IPS DF 4.7 (cell line): ENCODE measurements at regions not wholly inside any gene's neighbourhood (a gene's known extent, or its start where the extent isn't known, plus 50 kb on each side); places are given as distances from the start of the nearest gene placed in this dataset.

Source experiments
- DNase-seq: peaks from one replicate; pipeline ENCODE4 v3.0.0-alpha.2; 2013; ENCODE audit warnings: low spot score; ENCODE audit errors: extremely low read depth

DNA sequence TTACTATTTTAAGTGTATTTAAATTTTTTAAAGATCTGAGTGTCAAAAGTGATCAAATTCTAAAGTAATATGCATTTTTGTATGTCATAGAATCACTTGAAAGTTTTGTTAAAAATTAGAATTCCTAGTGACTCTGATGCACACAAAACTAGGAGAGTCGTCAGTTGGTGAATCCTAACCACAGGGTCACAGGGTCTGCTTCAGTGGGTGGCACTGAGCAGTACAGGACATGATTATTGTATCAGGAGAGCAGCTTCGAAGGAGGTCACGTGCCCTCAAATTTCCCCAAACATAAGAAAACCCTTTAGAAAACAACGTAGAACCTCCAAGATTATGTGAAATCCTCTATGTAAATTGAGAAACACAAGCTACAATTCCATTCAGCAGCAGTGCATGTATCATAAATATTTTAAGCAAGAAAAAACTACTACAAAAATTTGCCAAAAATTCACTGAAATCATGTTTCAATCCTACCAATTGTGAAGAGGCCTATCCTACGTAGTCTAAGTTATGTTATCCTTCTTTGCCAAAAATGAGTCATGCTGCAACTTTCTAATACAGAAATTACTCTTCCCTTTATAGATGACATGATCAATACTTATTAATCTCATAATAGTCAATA, 323.6 kb downstream of the AASDHPPT start:
- DNase-seq, result no peak

DNA sequence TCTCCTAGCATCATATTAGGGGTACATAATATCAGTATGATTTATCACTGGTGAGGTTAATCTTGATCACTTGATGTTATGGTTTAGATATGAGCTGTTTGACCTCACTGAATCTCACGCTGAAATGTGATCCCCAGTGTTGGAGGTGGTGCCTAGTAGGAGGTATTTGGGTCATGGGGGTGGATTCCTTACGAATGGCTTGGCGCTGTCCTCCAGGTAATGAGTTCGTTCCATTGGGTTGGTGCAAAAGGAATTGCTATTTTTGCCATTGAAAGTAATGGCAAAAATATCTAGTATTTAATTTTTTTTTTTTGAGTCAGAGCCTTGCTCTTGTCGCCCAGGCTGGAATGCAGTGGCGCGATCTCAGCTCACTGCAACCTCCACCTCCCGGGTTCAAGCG, 326.3 kb downstream of the AASDHPPT start:
- no peak for DNase-seq

DNA sequence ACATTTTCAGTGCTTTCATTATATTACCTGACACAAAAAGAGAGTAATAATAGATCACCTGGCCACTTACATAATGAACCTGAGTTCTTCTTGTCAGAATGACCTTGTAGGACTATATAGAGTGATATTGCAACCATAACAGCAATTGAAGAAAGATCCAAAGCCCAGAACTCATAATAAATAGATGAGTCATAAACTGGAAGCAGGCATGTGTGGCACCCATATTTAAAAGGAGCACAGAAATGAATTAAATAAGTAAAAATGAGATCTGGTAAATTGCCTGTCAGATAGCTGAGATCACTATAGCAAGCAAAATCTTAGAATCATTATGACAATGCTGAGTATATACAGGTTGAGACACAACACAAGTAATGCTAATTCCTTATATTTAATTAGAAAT, 331.8 kb downstream of the AASDHPPT start:
- no peak for DNase-seq

DNA sequence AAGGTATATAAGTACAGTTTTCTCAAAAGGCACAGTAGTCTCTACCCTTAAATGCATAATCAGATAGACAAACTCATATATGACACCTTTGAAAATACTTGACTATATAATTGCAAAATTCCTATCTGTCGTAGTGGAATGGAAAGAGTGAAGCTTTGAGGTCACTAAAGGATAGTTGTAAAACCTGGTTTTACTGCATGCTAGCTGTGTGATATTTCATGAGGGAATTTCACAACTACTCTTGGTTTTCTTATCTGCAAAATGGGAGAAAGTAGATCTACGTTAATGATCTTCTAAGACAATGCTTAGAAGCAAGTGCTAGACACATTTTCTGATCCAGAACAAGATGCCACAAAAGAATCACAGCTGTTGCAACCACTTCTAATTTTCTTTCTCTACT, 332.2 kb downstream of the AASDHPPT start:
- DNase-seq, result no peak

DNA sequence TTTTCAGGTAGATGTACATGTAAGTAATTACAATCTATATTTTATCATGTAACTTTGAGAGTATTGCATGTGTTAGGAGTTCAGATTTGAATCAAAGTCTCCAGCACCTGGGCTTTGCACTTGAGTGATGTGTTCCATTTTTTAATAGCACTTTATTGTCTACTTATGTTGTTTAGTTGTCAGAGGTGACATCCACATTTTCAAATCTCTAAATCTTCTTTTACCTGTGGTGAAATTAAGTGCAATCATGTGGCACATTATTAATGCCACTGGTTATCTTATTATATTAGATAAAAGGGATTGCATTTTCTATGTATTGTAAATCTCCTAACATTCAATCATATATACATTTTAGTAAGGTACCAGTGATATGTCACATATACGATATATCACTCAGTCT, 333.4 kb downstream of the AASDHPPT start:
- no peak for DNase-seq

DNA sequence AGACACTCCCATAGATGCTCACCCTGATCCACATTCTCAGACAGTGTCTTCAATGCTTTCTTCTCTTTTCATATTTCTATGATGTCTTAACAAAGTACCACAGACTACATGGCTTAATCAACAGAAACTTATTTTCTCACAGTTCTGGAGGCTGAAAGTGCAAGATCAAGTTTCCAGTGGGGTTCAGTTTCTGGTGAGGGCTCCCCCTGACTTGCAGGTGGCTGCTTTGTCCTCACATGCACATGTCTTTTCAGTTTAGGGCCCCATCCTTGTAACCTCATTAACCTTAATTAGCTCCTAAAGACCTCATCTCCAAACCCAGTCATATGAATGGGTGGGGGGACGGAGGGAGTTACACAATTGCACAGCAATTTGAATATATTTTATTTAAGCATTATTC, 335.8 kb downstream of the AASDHPPT start:
- no peak for DNase-seq

DNA sequence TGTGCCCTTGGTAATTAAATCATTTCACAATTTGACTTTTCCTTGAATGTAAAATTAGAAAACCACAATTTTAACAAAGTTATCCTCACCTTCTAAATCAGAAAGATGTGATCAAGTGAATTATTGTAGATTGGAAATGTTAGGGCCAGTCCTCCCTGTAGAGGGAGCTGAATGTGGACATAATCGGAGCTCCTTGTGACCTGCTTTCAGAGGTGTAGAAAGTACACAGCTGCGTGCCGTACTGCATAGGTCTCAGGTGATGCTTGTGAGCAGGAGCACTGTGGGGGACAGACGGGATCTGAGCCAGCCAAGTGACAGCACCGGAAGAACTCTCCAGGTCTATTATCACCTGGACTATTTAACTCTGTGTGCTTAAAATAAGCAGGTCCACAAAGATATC, 338.0 kb downstream of the AASDHPPT start:
- DNase-seq, result no peak

DNA sequence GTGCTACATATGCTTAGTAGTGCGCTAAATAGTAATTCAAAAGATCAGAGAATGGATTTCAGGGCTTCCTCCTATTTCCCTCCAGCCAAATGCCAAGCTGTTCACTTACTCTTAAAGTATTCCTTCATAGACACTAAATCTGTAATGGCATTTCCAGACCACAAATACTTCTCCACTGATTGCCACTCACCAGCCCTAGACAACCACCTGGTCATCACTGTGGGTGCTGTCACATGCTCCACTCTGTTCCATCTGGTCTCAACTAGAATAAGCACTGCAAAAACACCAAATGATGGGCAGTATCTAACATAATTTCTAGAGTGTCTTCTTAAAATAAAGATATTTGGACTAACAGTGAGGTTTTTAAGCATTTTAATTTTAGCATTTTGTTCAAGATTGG, 341.3 kb downstream of the AASDHPPT start:
- no peak for DNase-seq

DNA sequence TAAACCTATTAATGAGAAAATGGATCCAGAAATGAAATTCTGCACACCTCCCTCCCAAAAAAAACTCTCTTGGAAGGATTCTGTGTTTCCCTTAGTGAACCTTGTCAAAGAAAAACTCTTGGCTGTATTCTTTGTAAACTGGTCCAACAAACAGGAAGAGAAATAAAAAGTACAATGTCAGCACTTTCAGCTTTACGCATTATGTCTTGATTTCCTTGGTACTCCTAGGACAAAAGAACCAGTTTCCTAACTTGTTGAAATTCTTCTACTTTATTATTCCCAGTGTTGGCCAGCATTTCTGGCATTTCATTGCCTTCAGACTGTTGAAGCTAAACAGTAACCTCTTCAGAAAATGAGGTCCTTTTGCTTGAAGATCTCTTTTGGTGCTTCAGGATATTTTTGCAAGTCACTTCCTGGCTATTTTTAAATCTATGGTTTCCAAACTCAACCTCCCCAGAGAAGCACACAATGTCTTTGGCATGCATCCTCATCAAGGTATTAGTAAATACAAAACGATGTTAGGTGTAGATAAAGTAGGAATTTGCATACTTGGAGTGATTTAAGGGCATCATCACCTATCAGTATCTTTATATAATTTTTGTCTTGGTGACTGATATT, 342.7 kb downstream of the AASDHPPT start:
- DNase-seq, result no peak

DNA sequence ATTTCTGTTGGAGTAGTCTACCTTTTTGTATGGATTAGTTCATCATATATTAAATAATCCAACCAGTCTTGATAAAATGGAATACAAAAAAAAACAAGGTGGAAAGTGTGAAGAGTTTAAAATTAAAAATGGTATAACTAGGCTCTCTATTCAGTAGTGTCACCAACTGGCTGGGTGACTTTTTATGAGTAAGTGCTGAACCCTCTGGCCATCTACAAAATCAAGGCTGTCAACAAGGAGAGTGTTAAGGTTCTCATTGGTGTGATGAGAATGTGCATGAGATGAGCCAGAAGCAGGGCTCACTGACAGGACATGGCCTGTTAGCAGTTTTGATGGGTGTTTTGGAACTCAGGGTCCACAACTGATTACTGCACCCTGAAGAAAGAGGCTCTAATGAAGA, 343.2 kb downstream of the AASDHPPT start:
- DNase-seq, result no peak

DNA sequence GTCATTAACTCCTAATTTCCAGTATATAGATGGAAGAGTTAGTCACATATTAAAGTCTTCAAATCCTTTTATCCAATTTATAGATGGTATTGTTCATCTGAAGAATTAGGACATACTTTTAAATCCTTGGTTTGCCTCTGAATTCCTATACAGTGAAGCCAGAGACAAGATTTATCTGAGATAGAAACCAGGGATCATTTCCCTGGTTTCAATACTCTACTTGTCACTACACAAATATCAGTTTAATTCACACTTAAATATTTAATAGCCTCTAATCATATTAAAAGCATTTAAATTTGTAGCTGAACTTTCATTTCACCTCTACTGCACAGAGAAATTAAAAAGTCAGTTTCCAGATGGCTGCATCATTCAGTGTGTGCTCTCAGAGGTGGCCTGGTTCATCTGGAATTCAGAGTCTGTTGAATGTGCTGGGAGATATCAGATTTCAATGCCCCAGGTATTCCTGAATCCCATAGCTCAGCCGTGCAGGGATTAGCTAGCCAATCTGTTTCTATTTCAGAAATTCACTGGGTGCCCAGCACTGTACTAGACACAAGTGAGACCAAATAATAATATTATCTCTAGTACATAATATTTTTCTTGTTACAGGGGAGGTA, 344.3 kb downstream of the AASDHPPT start:
- no peak for DNase-seq

DNA sequence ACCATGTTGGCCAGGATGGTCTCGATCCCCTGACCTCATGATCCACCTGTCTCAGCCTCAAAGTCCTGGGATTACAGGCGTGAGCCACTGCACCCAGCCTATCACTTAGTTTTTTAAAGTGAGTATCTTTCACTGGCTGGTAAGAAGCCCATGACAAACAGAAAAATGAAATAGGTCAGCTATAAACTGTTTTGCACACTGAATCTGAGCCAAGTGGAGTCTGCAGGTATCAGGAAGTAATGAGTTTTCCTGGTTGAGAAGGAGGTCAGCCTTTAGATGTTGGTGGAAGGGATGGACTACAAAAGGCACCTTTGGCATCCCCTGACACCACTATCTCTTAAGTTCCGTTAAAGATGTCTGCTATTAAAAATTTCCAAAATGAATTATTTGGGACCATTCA, 345.1 kb downstream of the AASDHPPT start:
- DNase-seq, result no peak

DNA sequence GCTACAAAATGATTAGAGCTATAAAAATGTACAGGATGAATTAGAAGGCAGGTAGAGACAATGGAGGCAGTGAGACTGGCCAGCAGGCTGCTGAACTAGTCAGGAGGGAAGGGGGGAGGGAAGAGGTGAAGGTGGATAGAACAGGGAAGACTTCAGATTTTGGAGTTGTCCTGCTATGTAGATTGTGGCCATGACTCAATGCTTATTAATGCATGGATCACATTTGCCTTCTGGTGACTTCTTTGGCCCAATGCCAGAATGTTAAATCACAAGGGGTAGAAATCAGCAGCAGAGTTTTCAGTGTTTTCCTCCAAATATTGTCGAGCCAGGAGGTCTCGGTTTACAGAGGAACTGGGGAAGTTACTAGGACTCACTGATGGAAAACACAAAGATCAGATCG, 346.6 kb downstream of the AASDHPPT start:
- DNase-seq, result no peak

DNA sequence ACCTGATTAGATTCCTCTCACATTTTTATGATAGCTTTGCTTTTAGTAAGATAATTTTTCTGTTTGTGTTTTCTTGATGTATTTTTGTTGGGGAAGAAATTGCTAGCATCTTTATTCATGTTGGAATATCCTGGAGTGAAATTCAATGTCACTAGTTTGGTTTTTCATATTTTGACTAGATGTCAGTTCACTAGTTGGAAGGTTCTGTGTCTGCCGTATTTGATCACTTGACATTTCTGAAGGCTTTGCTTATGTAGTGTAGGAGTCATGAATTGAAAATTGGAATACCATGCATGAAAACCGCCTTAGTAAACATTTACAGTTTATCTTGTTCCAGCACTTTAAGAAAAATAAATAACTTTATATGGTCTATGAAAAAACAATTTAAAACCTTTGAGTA, 348.4 kb downstream of the AASDHPPT start:
- no peak for DNase-seq

DNA sequence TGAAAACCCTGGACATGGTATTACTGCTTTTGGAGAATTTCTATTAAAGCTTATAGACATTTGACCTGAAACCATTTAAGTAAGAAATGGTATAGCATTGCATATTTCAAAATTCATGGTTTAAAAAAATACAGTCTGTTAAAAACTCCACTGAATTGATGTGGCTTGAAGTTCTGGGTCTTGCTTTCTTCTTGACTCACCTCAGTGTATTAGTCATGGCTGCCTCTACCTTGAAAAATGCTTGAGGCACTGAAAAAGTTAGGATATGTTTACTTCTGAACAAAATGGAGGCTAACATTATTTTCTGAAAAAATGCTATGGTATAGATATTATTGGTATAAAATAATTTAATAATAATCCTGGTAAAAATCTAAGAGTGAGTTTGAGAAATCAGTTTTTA, 349.2 kb downstream of the AASDHPPT start:
- DNase-seq, result no peak

DNA sequence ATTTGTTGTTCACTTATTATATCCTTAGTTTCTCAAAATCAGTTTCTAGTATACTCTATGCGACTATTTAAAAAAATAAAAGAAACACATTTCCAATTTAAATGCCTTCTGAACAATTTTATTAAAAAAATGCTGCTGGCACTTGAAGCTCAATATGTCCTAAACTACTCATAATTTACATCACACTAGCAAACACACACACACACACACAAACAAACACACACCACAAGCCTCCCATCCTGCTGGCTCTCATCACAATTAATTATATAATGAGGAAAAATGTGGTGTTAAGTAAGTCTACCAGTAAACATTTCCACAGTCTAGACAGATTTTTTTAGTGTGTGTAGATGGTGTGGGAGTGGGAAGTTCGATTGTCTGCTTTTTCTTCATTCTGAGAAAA, 350.3 kb downstream of the AASDHPPT start:
- DNase-seq, result no peak

DNA sequence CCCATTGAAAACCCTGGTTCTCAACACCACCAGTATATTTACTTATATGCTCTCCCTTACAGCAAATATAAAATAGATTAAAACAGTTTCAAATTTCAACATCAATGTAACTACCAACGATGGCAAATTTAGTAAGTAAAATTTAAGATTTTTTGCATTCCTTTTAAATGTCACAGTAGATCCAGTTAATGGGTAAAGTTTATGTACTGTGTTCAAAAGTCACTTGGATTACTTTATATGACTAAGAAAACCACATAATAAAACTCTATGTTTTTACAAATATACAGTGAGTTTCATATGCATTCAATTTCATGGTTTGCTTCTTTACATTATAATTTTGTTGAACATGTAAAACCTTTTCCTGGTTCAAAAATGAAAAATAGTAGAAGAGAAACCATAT, 364.6 kb downstream of the AASDHPPT start:
- DNase-seq, result no peak

DNA sequence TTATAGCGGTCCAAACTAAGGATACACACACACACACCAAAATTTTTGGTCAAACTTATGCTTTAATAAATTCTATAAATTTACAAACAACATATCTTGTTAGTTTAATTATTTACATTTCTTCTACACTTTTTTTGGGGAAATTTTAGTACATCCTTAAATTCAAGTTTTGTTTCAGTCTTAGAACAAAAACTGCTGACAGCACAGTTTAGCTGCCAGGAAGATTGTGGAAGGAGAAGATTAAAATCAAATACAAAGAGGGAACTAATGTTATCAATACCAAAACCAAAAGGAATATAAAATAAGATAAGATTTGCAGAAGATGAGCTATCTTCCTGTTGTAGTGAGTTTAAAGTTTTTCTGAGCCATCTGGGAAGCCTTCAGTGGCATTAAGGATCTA, 368.8 kb downstream of the AASDHPPT start:
- no peak for DNase-seq

DNA sequence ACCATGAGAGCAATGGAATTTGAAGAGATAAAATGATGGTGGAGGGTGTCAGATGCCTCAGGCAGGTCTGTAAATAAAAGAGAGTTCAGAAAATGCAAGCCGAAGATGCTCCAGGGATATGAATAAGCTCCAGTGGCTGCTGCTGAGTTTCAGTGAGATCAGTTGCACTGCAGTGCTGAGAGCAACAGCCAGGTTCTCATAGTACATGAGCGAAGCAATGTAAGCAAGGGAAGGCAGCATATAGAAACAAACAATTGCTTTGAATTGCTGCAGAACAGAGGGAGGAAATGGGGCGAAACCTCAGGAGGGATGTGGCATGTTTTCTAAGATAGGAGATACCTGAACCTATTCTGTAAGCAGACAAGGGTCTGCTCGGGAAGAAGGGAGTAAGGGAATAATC, 369.5 kb downstream of the AASDHPPT start:
- no peak for DNase-seq

DNA sequence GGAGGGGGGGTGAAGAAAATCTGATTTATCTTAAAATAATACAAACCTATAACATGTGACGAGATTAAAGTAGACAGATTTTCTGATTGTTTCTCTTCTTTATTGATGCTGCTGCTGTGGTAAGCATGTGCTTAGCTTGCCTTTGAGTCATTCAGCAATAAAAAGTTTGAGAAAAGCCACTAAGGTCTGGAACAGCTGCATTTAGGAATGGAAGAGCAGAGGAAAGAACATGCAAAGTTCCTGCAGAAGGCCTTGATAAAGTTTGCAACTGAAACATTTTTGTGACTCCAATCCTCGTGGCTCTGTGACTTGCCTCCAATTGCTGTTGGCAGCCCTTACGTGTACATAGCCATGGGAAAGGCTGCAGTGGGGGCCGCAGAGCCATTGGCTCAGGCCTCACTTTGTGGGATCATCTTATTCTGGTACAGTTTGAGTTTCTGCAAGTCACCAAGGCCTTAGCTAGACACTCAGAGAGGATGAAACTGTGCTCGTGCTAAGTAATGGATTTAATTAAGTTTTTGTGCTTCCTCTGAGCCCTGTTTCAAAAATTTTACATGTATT, 370.2 kb downstream of the AASDHPPT start:
- DNase-seq, result no peak

DNA sequence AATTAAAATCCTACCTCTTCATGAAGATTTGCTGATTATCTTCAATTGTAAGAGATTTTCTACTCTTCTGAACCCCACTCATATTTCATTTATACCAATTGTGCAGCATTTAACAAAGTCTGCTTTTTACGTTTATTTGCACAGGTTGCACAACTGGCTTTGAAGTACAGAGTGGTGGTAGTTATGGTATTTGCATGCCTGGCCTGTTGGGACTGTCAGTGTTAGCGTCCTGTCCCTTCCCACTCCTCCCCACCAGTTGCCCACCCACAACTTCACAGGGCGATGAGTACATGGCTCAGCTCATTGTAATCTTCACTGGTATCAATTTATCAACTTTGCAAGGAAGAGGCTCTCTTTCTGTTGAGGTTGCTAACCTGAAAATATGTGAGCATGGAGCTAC, 372.3 kb downstream of the AASDHPPT start:
- DNase-seq, result no peak

DNA sequence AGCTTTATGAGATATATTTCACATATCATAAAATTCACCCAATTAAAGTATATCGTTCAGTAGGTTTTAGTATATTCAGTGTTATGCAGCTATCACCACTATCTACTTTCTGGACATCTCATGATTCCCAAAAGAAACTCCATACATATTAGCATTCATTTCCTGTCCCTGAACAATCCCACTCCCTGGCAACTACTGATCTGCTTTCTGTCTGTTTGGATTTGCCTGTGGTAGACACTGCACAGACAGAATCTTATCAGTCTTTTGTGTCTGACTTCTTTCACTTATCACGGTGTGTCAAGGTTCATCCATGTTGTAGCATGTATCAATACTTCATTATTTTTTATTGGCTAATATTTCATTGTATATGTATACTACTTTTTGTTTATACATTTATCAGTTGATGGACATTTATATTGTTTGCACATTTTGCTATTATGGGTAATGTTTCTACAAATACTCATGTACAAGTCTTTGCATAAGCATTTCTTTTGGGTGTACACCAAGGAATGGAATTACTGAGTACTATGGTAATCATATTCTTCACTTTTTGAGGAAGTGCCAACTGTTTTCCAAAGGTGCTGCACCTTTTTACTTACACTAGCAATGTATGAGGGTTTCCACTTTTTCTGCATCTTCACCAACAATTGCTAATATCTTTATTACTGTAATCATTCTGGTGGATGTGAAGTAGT, 373.9 kb downstream of the AASDHPPT start:
- DNase-seq, result no peak
